WERI-Rb-1 (cell line): ENCODE measurements at regions not wholly inside any gene's neighbourhood (a gene's known extent, or its start where the extent isn't known, plus 50 kb on each side); places are given as distances from the start of the nearest gene placed in this dataset.

Experiments
- DNase-seq: peaks from one replicate; pipeline ENCODE4 v3.0.0-alpha.2; 2020
- H3K27ac ChIP-seq: fragments of 250-450 bp; sonication (Bioruptor Pico); 2 replicates; pipeline ENCODE4 v1.5.1; 2020; ENCODE audit warnings: mild to moderate bottlenecking, moderate library complexity
- H3K27me3 ChIP-seq: fragments of 250-450 bp; sonication (Bioruptor Pico); 2 replicates; pipeline ENCODE4 v1.5.1; 2021; ENCODE audit warnings: mild to moderate bottlenecking, low read depth, moderate library complexity; ENCODE audit not compliant: insufficient read depth, severe bottlenecking
- H3K36me3 ChIP-seq: fragments of 250-450 bp; sonication (Bioruptor Pico); 2 replicates; pipeline ENCODE4 v1.5.1; 2020; ENCODE audit warnings: mild to moderate bottlenecking, moderate library complexity
- H3K4me3 ChIP-seq: 2 replicates; pipeline ENCODE4 v1.5.1; 2011; ENCODE audit warnings: low read depth, mild to moderate bottlenecking, control low read depth, low read length
- H3K9me3 ChIP-seq: fragments of 250-450 bp; sonication (Bioruptor Pico); 2 replicates; pipeline ENCODE4 v1.5.1; 2021; ENCODE audit warnings: mild to moderate bottlenecking, moderate library complexity; ENCODE audit not compliant: severe bottlenecking
- TF ChIP-seq, protein P1 (sequence below): IDR thresholded peaks from 2 replicates; pipeline ENCODE4 v1.5.1; 2011; ENCODE audit warnings: low read depth, mild to moderate bottlenecking, control low read depth, inconsistent platforms, low read length

DNA sequence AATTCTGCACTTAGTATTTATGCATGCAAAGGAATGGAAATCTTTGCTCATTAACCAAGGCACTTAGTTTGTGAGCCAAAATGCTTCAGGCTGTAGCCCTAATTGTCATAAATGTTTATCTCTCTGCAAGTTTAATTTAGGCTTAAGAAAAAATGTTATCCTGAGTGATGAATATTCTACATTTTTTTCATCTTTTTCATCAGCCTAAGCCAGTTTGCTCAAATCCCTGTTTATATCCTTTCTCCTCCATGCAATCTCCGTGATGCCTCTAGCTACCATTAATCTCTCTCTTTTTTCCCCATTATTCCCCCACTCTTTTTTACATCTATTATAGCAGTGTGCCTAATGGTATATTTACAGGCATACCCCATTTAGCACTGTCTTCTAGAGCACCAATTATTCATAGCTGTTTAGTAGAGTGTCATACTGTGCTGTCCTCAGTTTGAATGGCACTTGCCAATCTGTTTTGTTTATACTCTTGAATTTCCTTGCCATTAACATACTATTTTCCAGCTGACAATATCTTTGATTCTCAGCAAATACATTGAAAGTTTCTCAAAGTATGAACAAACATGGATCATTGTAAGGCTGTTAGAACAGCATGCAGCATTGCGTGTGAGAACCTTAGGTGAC, 1457.0 kb downstream of the MAT2B start:
- no peaks in the 10 kb centered on the region for H3K9me3 ChIP-seq
- no peaks in the 10 kb centered on the region for H3K27me3 ChIP-seq
- H3K27ac ChIP-seq, result no peak overlapping the region
- TF ChIP-seq, protein P1, sequence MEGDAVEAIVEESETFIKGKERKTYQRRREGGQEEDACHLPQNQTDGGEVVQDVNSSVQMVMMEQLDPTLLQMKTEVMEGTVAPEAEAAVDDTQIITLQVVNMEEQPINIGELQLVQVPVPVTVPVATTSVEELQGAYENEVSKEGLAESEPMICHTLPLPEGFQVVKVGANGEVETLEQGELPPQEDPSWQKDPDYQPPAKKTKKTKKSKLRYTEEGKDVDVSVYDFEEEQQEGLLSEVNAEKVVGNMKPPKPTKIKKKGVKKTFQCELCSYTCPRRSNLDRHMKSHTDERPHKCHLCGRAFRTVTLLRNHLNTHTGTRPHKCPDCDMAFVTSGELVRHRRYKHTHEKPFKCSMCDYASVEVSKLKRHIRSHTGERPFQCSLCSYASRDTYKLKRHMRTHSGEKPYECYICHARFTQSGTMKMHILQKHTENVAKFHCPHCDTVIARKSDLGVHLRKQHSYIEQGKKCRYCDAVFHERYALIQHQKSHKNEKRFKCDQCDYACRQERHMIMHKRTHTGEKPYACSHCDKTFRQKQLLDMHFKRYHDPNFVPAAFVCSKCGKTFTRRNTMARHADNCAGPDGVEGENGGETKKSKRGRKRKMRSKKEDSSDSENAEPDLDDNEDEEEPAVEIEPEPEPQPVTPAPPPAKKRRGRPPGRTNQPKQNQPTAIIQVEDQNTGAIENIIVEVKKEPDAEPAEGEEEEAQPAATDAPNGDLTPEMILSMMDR, result no peak
- DNase-seq, result no peak
- no peak overlapping the region for H3K4me3 ChIP-seq
- no peaks in the 10 kb centered on the region for H3K36me3 ChIP-seq

DNA sequence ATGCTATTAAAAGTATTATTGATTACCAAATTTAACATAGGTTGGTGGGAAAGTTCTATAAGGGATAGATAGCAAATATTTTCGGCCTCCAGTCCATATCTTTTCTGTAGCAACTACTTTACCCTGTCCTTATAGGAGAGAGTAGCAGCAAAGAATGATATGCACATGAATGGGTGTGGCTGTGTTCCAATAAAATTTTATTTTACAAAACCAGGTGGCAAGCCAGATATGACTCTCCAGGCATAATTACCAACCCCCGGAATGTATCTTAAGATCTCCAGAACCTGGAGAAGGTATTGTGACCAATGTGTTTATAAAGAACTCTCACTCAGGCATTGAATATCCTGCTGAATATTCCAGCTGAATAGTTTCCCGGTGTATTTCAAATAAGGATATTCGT, 1461.2 kb downstream of the MAT2B start:
- H3K27me3 ChIP-seq, result no peaks in the 10 kb centered on the region
- no peak overlapping the region for H3K27ac ChIP-seq
- TF ChIP-seq, protein P1, result no peak
- no peak for DNase-seq
- peaks cover 9% of the 10 kb centered on the region for H3K9me3 ChIP-seq
- H3K36me3 ChIP-seq, result no peaks in the 10 kb centered on the region
- no peak overlapping the region for H3K4me3 ChIP-seq

DNA sequence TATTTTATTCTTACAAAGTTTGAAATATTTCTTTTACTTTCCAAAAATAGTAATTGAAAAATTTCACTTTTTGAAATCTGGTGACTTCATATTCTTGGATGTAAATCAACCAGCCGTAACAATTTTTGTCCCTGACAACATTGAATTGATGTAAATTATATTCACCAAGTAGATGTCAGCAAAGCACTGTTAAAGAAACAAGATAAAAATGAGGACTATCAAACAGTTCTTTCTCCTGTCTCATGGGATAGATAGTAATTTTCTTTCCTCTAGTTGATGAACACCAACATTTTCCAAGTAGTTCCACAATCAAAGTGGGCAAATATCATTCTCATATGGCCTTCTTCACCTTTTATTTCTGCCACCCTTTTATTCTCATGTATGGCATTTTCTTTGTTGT, 1461.9 kb downstream of the MAT2B start:
- TF ChIP-seq, protein P1, result no peak
- no peak overlapping the region for H3K27ac ChIP-seq
- H3K9me3 ChIP-seq, result peaks cover 9% of the 10 kb centered on the region
- H3K4me3 ChIP-seq, result no peak overlapping the region
- no peaks in the 10 kb centered on the region for H3K36me3 ChIP-seq
- no peak for DNase-seq
- H3K27me3 ChIP-seq, result no peaks in the 10 kb centered on the region

DNA sequence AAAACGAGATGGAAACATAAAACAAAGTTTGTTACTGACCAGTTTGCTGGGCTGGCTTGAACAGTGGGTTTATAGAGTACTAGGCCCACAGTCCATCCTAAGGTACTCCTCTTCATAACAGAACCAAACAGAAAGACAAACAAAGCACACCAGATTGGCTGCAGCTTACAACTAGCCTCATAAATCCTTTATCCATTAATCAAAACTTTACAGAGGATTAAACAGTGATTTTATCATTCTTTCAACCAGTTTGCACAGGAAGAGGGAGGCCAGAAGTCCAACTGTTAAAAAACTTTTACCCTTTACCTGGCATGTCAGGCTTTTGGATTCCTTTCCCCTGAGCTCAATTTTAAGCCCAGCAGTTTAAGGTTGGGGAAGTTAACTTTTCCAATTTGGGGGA, 1467.6 kb downstream of the MAT2B start:
- Histone ChIP-seq H3K27ac (peak overlapping the region; percentile 90), H3K36me3 (no peaks in the 10 kb centered on the region), H3K4me3 (peak overlapping the region; percentile 22), H3K9me3 (peaks cover 18% of the 10 kb centered on the region), H3K27me3 (no peaks in the 10 kb centered on the region)
- DNase-seq, result peak; percentile 33
- TF ChIP-seq, protein P1, result no peak

DNA sequence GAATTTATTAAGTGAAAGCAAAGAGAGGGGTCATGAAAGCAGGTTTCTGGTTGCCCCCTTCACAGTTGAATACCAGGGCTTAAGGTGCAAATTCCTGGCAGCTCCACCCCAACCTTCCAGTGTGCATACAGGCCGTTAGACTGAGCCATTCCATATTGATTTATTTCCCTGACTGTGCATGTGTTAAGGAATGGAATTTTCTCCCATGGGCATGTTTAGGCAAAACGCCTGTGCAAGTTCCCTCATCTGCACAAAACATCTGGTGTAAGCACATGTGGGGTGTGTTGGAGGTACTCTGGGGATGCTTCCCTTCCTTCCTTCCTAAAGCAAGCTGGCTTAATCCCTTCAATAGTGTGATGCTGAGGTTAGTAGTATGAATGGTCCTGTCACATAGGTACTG, 1470.6 kb downstream of the MAT2B start:
- H3K4me3 ChIP-seq, result no peak overlapping the region
- H3K36me3 ChIP-seq, result no peaks in the 10 kb centered on the region
- H3K27me3 ChIP-seq, result no peaks in the 10 kb centered on the region
- DNase-seq, result no peak
- no peak overlapping the region for H3K27ac ChIP-seq
- H3K9me3 ChIP-seq, result peaks cover 13% of the 10 kb centered on the region
- TF ChIP-seq, protein P1, result no peak

DNA sequence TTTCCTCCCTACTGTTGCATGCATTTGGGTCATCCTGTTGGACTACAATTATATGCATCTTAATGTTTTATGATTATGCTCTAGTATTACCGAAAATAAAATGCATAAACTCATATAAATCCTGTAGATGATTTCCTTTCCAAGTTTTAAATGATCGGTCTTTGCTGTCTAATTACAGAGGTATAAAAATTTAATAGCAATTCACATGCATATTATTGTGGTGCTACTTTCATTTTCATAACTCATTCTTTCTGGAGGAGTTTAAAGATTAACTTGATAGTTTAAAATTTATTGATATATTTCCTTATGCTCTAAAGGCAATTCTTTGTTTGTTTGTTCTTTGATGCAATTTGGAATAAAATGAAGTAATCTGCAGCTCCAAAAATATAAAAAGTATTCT, 1475.1 kb downstream of the MAT2B start:
- TF ChIP-seq, protein P1, result no peak
- no peak for DNase-seq
- Histone ChIP-seq H3K9me3 (peaks cover 9% of the 10 kb centered on the region), H3K27me3 (no peaks in the 10 kb centered on the region), H3K27ac (no peak overlapping the region), H3K36me3 (no peaks in the 10 kb centered on the region), H3K4me3 (no peak overlapping the region)
